ENCODE measurements at regions not wholly inside any gene's neighbourhood (a gene's known extent, or its start where the extent isn't known, plus 50 kb on each side); places are given as distances from the start of the nearest gene placed in this dataset.

- TF ChIP-seq, protein P1, sequence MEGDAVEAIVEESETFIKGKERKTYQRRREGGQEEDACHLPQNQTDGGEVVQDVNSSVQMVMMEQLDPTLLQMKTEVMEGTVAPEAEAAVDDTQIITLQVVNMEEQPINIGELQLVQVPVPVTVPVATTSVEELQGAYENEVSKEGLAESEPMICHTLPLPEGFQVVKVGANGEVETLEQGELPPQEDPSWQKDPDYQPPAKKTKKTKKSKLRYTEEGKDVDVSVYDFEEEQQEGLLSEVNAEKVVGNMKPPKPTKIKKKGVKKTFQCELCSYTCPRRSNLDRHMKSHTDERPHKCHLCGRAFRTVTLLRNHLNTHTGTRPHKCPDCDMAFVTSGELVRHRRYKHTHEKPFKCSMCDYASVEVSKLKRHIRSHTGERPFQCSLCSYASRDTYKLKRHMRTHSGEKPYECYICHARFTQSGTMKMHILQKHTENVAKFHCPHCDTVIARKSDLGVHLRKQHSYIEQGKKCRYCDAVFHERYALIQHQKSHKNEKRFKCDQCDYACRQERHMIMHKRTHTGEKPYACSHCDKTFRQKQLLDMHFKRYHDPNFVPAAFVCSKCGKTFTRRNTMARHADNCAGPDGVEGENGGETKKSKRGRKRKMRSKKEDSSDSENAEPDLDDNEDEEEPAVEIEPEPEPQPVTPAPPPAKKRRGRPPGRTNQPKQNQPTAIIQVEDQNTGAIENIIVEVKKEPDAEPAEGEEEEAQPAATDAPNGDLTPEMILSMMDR (IDR thresholded peaks at IDR 0.05; ENCODE audit: low read length): no peak
- TF ChIP-seq EZH2 (IDR thresholded peaks at IDR 0.05; ENCODE audit: borderline replicate concordance, low read length): no peak
These were observed 770.8 kb upstream of the PRKX start for GRCh38 chrX:4484266-4484665.

GRCh38 chrX:4451591-4451990 lies 738.1 kb upstream of the PRKX start:
- H3K9ac ChIP-seq (ENCODE audit: low read length): no peak overlapping the region

More at GRCh38 chrX:4484266-4484665, 770.8 kb upstream of the PRKX start:
- no peak overlapping the region for H3K9ac ChIP-seq (ENCODE audit: low read length)
- H3K4me3 ChIP-seq (ENCODE audit: low read depth, low read length, poor library complexity, severe bottlenecking): no peak overlapping the region
- H3F3A ChIP-seq (ENCODE audit: insufficient read depth, low read length): no peaks in the 10 kb centered on the region
- H2AFZ ChIP-seq (ENCODE audit: low read length): no peak overlapping the region
- H3K27ac ChIP-seq (ENCODE audit: low read depth, low read length, poor library complexity, severe bottlenecking): no peak overlapping the region
- H3K9me3 ChIP-seq (ENCODE audit: low read length): no peaks in the 10 kb centered on the region
- H3K79me2 ChIP-seq (ENCODE audit: insufficient read depth, low read length): no peaks in the 10 kb centered on the region
- no peaks in the 10 kb centered on the region for H3K36me3 ChIP-seq (ENCODE audit: insufficient read depth, low read length)
- no peak overlapping the region for H3K4me2 ChIP-seq (ENCODE audit: low read length)
- no peaks in the 10 kb centered on the region for H3K27me3 ChIP-seq (ENCODE audit: insufficient read depth, low read length)
- H3K4me1 ChIP-seq (ENCODE audit: insufficient read depth, low read length, severe bottlenecking): no peaks in the 10 kb centered on the region
- no peaks in the 10 kb centered on the region for H3K9me2 ChIP-seq (ENCODE audit: low read depth, low read length)
- no peaks in the 10 kb centered on the region for H4K20me1 ChIP-seq (ENCODE audit: insufficient read depth, low read length)

GRCh38 chrX:4450177-4450576 lies 736.7 kb upstream of the PRKX start:
- no peaks in the 10 kb centered on the region for H3K79me2 ChIP-seq (ENCODE audit: insufficient read depth, low read length)
- TF ChIP-seq, protein P1 (IDR thresholded peaks at IDR 0.05; ENCODE audit: low read length): no peak
- TF ChIP-seq EZH2 (IDR thresholded peaks at IDR 0.05; ENCODE audit: borderline replicate concordance, low read length): no peak
- H3F3A ChIP-seq (ENCODE audit: insufficient read depth, low read length): no peaks in the 10 kb centered on the region
- H3K36me3 ChIP-seq (ENCODE audit: insufficient read depth, low read length): no peaks in the 10 kb centered on the region
- H3K9me2 ChIP-seq (ENCODE audit: low read depth, low read length): no peaks in the 10 kb centered on the region
- no peaks in the 10 kb centered on the region for H3K9me3 ChIP-seq (ENCODE audit: low read length)
- H4K20me1 ChIP-seq (ENCODE audit: insufficient read depth, low read length): no peaks in the 10 kb centered on the region
- H3K27me3 ChIP-seq (ENCODE audit: insufficient read depth, low read length): no peaks in the 10 kb centered on the region
- H3K27ac ChIP-seq (ENCODE audit: low read depth, low read length, poor library complexity, severe bottlenecking): no peak overlapping the region
- H3K4me3 ChIP-seq (ENCODE audit: low read depth, low read length, poor library complexity, severe bottlenecking): no peak overlapping the region
- no peak overlapping the region for H2AFZ ChIP-seq (ENCODE audit: low read length)
- no peak overlapping the region for H3K4me2 ChIP-seq (ENCODE audit: low read length)
- H3K9ac ChIP-seq (ENCODE audit: low read length): no peak overlapping the region
- H3K4me1 ChIP-seq (ENCODE audit: insufficient read depth, low read length, severe bottlenecking): no peaks in the 10 kb centered on the region

More at GRCh38 chrX:4451591-4451990, 738.1 kb upstream of the PRKX start:
- H3K9me3 ChIP-seq (ENCODE audit: low read length): no peaks in the 10 kb centered on the region
- no peaks in the 10 kb centered on the region for H3K9me2 ChIP-seq (ENCODE audit: low read depth, low read length)
- H4K20me1 ChIP-seq (ENCODE audit: insufficient read depth, low read length): no peaks in the 10 kb centered on the region
- TF ChIP-seq EZH2 (IDR thresholded peaks at IDR 0.05; ENCODE audit: borderline replicate concordance, low read length): no peak
- TF ChIP-seq, protein P1 (IDR thresholded peaks at IDR 0.05; ENCODE audit: low read length): no peak
- H3K4me3 ChIP-seq (ENCODE audit: low read depth, low read length, poor library complexity, severe bottlenecking): no peak overlapping the region
- H3K4me2 ChIP-seq (ENCODE audit: low read length): no peak overlapping the region
- no peaks in the 10 kb centered on the region for H3K4me1 ChIP-seq (ENCODE audit: insufficient read depth, low read length, severe bottlenecking)
- no peaks in the 10 kb centered on the region for H3K27me3 ChIP-seq (ENCODE audit: insufficient read depth, low read length)
- H3K79me2 ChIP-seq (ENCODE audit: insufficient read depth, low read length): no peaks in the 10 kb centered on the region
- H3K27ac ChIP-seq (ENCODE audit: low read depth, low read length, poor library complexity, severe bottlenecking): no peak overlapping the region
- H3K36me3 ChIP-seq (ENCODE audit: insufficient read depth, low read length): no peaks in the 10 kb centered on the region
- H2AFZ ChIP-seq (ENCODE audit: low read length): no peak overlapping the region
- H3F3A ChIP-seq (ENCODE audit: insufficient read depth, low read length): no peaks in the 10 kb centered on the region

Measured in OCI-LY1 (cell line).